T47D (cell line): ENCODE measurements at regions not wholly inside any gene's neighbourhood (a gene's known extent, or its start where the extent isn't known, plus 50 kb on each side); places are given as distances from the start of the nearest gene placed in this dataset.

ENCODE experiments used
- DNase-seq, 2 experiments: peaks; one replicate each; pipeline versions ENCODE4 v3.0.0 to v3.0.0-alpha.2; 2011 to 2012; ENCODE audit warnings: low read depth in 1 of 2, low spot score in 1 of 2
- JUND ChIP-seq: IDR thresholded peaks from 2 replicates; pipeline ENCODE4 v1.6.1; 2012; ENCODE audit warnings: low read depth
- in situ Hi-C: cut with HindIII; loops from 2 replicates; pipeline ENCODE4 v1.10.0; 2016; ENCODE audit warnings: low sequenced_read_pairs, low pct_unique_long_range_greater_than_20kb

DNA sequence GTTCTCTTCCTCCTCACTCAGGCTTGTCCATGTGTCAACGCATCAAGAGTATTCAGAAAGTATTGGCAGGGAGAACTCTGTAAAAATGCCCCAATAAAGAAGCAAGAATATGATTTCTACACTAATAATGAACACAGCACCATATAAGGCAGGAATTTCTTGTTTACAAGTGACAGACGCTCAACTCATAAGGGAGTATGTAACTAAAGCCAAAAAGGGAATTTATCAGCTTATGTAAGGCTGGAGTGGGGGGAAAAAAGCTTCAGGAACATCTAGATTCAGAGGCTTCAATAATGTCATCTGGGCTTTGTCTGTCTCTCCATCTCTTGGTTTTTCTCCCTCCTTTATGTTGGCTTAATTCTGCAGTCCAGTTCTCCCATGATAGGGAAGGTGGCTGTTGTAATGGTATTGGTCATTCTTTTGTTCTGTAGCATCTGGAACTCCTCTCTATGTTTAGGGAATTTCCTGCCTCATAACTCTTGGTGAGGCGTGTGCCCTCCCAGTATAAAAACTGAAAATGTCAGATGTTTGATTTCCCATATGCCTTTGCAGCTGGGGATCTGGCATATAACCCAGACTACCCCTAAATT is 125.1 kb upstream of the COL21A1 start:
- in situ Hi-C loops = no loop called here
- no peak for DNase-seq

DNA sequence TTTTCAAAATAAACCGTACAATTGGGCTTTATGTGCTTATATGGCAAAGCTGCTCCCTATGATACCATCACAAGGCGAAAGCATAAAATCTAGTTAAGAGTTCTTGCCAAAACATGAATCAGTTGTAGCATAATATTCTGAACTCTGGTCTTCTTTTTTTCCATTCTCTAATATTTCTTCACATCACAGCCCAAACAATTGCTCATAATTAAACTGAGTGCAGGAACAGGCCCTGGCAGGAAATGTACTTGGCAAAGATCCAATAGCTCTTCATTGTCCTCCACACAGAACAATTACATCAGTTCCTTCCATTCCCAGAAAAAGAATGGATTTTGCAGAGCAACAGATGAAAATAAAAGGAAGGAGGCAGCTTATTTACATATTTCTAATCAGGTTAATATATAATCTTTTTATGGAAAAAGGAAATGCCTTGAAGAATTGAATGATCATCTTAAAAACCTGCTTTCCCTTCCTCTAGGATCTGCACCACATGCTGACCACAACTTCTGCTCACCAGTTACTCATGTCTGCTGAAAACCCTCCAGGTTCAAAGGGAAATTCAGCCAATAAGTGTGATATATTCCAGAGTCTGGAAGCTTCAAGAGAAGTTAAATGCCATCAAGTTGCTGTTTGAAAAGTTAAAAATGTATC is 123.3 kb upstream of the COL21A1 start:
- peak in 1 of 2 experiments; percentile 44 for DNase-seq
- no peak for TF ChIP-seq JUND
- in situ Hi-C loops = no loop called here

More for the DNA sequence above, 125.1 kb upstream of the COL21A1 start:
- no peak for TF ChIP-seq JUND

DNA sequence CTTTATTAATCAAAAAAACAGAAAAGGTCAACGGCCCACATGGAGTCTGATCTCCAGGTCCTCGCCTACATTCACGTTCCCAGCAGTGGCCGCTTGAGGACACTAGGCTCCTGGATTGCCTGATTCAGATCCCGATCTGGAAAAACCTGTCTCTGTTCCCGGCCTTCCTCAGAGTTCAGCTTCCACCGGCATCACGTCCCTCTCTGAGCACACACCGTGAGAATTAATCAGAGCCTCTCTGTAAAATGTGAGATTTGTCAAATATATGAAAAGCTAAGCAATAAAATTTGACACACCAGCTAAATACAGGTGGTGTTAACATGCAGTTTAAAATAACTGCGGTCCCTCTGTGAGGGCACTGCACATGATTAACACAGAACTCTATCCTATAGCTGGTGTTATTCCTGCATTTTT is 122.8 kb upstream of the COL21A1 start:
- in situ Hi-C loops = no loop called here
- no peak for TF ChIP-seq JUND
- DNase-seq = peak; percentile 49 to 92

DNA sequence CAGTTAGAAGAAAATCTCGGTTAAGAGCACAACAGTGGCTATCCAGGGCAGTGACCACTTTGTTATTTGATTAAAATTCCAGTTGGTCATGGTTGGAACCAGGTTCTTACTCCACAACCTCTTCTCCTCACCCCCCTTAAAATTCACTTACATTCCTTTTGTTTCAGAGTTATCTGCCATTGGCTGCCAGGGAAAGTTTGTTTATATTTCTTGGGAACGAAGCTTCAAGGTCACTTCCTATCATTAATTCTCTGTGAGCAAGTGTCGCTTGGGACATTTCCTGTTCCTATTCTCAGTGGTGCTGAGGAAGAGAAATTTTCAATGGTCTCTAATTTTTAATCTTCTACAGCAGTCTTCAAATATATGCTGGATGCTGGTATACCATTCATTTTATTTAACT is 121.1 kb upstream of the COL21A1 start:
- in situ Hi-C loops = no loop called here
- no peak for DNase-seq
- no peak for TF ChIP-seq JUND

DNA sequence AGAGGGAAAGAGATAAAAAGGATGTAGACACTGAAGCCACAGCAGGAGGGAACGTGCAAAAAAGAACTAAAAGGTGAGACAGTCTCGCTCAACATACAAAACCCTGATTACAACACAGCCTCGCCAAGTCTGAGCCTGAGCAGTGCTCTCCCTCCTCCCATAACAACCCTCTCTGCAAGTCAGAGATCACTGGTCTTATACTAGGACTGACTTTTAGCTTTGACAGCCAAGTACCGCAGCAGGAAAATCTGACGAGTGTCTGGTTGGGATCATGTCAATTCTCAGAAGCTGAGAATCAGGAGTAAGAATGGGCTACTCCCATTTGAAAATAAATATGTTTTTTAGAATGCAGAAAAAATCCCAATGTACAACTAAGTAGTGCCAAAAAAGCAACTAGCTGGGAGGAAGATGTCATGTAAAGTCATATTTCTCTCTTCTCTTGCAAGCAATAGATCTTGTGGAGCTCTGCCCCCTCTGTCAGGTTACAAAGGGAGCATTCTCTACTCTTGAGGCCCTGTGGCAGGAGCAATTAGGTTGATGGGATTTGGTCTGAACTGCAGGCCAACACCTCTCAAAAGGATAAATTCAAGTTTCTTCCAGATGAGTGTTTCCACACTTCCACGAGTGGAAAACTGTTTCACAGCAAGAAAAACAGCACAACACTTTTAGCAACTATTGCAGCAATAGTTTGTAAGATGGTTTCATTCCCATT is 118.9 kb upstream of the COL21A1 start:
- TF ChIP-seq JUND = no peak

DNA sequence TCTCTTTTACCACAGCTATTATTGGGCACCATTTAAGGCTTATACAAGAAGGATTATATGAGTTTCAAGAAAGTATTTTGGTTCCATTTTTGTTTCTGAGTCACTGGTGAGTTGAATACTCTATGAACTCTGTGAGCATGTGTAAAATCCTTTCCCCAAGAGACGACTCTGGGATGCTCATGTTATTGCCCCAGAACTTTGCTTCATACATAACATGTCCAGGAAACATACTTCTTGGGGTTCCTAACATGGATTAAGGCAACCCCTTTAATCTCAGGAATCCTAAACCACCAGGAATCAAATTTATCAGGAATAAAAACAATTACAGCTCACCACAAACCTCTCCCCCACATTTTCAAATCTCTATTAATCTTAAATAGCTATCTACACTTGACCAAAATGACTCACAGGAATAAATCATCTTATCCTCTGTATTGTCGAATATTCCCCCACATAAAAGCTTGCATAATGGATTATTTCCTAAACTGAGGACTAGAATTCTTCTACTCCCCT is 117.5 kb upstream of the COL21A1 start:
- no peak for DNase-seq
- no peak for TF ChIP-seq JUND
- in situ Hi-C loops = no loop called here

More for the DNA sequence above, 118.9 kb upstream of the COL21A1 start:
- in situ Hi-C loops = no loop called here
- no peak for DNase-seq

DNA sequence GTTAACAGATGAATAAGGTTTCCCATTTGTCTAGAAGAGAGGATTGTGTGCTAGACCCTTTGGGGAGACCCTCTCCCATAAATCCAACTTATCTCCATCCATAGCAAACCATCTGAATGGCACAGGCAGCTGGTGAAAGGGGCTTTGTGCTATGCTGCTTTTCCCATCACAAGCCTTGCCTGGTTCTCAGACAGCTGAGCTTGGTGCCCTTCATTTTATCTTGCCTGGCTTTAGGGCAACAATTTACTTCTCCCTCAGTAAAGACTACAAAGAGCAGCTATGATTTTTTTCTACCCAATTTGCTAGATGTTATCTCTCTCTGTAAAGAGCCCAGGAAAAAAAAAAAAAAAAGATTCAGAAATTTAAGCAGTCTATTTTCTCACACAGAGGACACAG is 117.0 kb upstream of the COL21A1 start:
- no peak for TF ChIP-seq JUND
- DNase-seq = no peak
- in situ Hi-C loops = no loop called here

DNA sequence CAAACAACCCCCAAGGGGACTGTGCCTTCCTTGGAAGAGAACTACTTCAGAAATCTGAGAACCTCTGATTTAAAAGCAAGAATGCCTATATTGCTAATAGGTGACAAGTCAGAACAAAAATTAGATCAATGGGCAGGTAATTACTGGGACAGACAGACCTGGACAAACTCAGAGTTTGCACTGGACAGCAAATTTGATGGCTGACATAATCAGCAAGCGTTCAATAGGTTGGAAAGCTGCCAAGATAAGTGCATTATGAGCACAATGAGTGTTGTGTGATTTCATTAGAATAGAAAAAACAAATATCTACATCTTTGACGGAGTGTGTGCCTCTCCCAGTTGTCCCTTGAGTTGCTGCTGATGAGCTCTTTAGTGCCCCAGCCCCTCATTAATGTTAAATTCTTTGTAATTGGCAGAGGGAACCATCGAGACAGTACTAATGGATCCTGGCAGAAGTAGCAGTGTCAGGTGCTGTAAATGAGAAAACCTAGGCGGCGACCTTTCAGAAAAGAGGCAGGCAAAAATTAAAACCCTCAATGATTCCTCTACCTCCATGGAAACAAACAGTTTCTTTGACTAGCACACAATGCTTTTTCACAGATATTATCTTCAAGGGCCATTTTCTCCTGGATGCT is 116.5 kb upstream of the COL21A1 start:
- in situ Hi-C loops = no loop called here
- no peak for DNase-seq
- no peak for TF ChIP-seq JUND

DNA sequence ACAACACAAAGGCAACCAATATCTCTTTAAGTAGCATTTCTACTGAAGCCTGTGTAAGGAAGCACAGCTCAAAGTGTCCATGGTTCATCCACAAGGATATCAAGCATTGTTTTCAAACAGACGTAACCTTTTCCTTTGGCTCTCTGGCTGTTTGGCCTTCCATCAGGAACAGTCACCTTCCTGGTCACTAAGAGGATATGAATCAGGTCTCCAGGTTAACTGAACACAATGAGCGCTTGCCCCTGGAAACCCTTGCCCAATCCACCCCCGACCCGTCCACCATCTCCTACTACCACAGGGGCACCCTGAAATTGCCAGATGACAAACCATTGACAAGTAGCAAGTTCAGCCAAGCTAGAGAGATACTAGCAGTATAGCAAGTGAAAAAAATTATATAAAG is 114.4 kb upstream of the COL21A1 start:
- in situ Hi-C loops = no loop called here
- TF ChIP-seq JUND = no peak
- DNase-seq = no peak

DNA sequence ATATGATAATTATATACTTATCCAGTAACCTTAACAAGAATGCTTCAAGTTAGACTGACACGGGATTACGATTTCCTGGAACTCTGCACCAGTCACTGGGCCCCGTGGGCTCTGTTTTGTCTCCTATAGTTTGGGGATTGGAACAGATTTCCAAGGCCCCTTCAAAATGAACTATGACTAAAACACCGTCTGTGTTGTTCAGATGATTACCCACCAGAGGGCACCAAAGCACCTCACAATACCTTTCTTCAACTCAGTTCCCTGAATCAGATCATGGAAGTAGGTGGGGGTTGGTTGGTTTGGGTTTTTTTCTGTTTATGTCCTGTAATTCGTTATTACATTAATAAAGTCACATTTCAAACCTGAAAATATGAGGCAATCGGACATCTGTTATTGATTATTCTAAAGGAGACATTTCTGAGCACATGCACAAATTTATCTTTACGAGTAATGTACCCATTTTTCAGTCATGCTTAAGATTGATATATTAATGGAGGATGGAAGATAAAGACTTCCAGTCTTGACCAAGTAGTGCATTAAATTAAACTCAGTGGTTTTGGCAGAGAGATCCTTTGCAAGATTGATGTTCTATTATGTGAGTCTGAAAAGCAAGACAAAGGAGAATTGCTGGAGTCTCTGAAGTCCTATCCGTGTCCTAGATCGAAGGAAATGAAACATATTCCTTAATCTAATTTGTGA is 112.0 kb upstream of the COL21A1 start:
- TF ChIP-seq JUND = no peak
- in situ Hi-C loops = no loop called here
- peak; percentile 34 to 77 for DNase-seq

DNA sequence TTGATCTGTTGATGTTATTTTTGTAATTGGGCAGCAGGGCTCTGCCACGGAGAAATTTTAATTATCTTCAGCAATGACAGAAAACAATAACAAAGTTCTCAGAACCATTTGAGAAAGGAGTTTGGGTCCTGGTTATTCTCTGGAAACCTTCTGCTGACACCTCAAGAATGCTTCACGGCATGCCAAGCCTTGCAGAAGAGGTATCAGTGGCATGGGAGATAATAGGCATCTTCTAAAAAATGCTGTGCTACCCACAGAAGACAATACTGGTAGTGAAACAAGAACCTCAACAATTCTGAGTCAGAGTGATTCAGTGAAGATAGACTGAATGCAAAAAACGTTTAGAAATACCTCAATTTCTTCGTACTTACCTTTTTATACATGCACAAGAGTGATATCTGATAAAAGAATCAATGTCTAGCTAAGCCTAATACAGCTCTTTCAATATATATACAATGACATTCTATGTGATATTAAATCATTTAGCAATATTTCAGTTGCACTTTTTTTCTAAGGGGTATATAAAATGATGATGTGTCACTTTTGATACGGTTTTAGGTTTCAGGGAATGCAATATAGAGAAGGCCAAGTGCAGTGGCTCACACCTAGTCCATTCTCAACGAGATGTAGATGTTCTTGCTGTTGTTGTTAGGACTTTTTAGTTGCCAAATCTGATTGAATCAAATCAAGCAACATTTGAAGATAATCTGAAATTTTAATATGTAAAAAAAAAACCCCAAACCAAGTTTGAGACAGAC is 110.4 kb upstream of the COL21A1 start:
- in situ Hi-C loops = no loop called here
- TF ChIP-seq JUND = no peak
- DNase-seq = no peak

DNA sequence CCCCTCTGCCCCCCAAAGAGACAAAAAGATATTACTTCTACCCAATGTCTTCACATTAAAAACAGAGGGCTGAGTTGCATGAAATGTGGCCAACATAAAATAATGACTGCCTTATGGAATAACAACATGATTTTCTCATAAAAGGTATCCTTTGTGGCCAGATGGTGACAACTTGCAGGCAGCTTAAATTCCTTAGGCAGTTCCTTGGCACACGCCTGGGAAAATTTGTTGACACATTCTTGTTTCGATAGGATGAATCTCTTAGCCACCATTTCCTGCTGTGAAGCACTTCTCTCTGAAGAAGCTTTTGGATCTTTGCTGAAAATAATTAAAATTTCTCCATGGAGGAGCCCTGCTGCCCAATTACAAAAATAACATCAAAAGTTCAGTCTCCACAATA is 109.0 kb upstream of the COL21A1 start:
- DNase-seq = no peak
- no peak for TF ChIP-seq JUND
- in situ Hi-C loops = no loop called here
